HG03159 (cell line): ENCODE measurements at regions not wholly inside any gene's neighbourhood (a gene's known extent, or its start where the extent isn't known, plus 50 kb on each side); places are given as distances from the start of the nearest gene placed in this dataset.
"Not testable (repeated sequence)": the region's sequence is repeated elsewhere in the genome, so short reads cannot be mapped to it uniquely, and the experiment has no call there.

Experiments used
- ATAC-seq: cut with Tn5 transposase; IDR thresholded peaks from one replicate; pipeline ENCODE4 v1.9.1; 2021; ENCODE audit warnings: mild to moderate bottlenecking, moderate library complexity; ENCODE audit not compliant: unreplicated experiment

- ATAC-seq = no peak
These were observed 1063.5 kb upstream of the NUDT12 start for GRCh38 chr5:104626122-104626521.

DNA sequence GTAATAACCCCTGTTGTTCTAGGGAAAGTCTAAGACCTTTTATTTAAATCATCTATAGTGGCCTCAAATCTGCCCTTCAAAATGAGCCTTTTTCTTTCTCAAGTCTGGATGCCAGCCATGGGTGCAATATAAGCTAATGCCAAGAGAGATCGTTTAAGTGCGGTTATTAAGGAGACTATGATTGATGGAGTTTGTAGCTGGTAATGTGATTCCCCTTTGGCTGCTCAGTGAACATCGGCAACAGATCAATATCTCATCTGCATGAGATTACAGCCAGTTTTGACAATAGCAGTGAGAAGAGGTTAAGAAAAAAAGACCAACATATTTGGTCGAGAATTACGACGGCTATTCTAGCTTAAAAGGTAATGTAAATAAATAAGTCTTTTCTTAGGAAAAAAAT is 1049.4 kb upstream of the NUDT12 start:
- no peak for ATAC-seq

- ATAC-seq = no peak
These were observed 1048.7 kb upstream of the NUDT12 start for GRCh38 chr5:104611135-104611767.

GRCh38 chr5:104606258-104606829 is 1043.8 kb upstream of the NUDT12 start:
- no peak for ATAC-seq

- ATAC-seq = no peak
These were observed 1037.1 kb upstream of the NUDT12 start for GRCh38 chr5:104599726-104600125.

DNA sequence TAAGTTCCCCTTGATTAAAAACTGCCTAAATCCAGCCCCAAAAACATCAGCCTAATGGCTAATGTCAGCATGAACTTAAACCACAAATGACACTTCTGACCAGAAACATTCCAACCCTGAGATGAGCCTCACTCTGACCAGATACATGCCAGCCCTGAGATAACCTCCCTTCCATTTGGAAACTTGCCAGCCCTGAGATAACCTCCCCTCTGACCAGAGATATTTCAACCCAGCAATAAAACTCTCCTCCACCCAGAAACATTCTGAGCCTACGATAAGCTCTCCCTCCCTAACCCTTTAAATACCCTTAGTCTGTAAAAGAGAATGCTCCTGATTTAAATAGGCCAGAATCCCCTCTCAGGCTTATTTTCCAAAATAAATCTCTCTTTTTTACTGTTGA is 1035.7 kb upstream of the NUDT12 start:
- ATAC-seq = no peak

DNA sequence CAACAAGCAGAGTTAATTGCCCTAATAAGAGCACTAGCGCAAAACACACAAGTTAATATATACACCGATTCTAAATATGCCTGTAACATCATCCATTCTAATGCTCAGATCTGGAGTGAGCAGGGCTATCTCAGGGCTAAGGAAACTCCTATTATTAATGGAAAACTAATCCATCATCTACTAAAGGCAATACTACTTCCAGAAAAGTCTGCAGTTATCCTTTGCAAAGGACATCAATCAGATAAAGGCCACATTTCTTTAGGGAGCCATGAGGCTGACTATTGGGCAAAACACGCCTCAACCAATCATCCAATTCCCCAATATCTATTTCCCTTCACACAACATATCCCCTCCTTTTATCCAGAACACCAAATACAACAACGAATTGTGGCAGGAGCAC is 1032.3 kb upstream of the NUDT12 start:
- no peak for ATAC-seq

DNA sequence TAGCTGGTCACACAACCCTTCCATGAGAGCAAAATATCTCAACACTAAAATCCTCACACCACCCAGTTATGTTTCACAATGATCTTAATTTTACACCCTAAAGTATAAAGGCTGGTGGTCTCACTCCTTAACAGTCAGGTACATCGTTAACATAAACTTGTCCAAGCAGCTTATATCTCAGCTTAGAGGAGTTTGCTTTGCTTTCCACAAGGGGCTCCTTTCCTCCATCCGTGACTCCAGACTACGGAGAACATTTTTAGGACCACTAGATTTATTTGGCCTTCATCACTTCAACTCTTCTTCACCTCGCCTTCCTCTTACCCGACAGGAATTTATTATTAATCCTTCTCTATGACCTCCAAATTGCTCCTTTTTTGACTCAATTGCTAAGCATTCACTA is 1014.1 kb upstream of the NUDT12 start:
- ATAC-seq = no peak

GRCh38 chr5:104573949-104574709 is 1011.5 kb upstream of the NUDT12 start:
- ATAC-seq = no peak

DNA sequence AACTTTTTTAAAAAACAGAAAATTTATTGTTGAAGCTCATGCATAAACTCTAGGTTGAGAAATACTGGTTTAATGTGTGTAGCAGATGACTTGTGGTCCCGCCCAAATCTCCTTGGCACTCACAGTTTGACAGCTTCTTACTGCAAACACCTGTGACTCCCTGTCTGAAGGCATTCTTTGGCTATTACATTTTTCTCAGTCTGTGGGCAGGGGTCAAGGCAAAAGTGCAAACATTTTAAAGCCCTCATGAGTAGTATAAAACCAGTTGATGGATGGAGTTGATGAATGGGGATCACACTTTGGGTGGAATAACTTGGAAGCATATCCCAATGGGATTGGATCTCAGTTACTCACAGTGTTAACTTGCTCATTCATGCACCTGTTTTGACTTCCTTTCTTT is 1007.0 kb upstream of the NUDT12 start:
- ATAC-seq = no peak

- no peak for ATAC-seq
These were observed 1001.9 kb upstream of the NUDT12 start for GRCh38 chr5:104564530-104564929.

DNA sequence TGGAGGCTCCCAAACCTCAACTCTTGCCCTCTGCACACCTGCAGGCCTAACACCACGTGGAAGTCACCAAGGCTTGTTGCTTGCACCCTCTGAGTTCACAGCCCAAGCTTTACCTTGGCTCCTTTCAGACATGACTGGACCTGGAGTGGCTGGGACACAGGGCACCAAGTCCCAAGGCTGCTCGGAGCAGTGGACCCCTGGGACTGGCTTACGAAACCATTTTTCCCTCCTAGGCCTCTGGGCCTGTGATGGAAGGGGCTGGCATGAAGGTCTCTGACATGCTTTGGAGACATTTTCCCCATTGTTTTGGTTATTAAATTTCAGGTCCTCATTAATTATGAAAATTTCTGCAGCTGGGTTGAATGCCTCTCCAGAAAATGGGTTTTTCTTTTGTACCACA is 994.4 kb upstream of the NUDT12 start:
- no peak for ATAC-seq

DNA sequence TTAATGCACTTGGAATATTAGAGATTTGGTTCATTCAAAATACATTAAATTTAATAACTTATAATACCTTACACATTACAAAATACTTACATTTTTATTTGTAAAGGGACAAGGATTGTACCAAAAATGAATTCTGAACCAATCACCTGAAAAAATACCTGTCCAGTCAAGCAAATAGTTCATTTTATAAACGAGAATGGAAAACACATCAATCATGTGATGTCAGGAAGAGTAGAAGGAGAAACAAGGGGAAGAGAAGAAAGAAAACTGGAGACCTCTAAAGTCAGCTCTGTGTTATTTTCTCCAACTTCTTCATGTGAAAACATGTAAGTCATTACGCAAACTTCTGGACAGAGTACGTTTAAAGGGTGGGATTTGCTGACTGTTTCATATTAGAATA is 989.0 kb upstream of the NUDT12 start:
- ATAC-seq = no peak

GRCh38 chr5:104546871-104547270 is 984.3 kb upstream of the NUDT12 start:
- ATAC-seq = not testable (repeated sequence)

- ATAC-seq = no peak
These were observed 978.7 kb upstream of the NUDT12 start for GRCh38 chr5:104541141-104541785.

DNA sequence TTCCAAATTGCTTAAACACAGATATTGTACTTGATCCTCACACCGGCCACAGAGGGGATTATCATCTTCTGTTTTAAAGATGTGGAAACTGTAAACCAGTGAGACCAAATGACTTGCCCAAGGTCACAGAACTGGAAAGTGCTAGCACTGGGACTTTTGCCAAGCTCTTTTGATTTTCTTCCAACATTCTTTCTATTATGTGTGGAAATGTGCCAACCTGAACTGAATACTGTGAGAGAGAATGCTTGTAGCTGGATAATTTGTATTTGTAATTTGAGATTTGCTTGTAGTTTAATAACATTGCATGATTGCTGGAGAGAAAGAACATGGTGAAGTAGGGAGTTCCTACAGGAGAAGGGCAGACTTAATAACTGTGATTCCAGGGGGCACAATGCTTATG is 977.9 kb upstream of the NUDT12 start:
- ATAC-seq = no peak

DNA sequence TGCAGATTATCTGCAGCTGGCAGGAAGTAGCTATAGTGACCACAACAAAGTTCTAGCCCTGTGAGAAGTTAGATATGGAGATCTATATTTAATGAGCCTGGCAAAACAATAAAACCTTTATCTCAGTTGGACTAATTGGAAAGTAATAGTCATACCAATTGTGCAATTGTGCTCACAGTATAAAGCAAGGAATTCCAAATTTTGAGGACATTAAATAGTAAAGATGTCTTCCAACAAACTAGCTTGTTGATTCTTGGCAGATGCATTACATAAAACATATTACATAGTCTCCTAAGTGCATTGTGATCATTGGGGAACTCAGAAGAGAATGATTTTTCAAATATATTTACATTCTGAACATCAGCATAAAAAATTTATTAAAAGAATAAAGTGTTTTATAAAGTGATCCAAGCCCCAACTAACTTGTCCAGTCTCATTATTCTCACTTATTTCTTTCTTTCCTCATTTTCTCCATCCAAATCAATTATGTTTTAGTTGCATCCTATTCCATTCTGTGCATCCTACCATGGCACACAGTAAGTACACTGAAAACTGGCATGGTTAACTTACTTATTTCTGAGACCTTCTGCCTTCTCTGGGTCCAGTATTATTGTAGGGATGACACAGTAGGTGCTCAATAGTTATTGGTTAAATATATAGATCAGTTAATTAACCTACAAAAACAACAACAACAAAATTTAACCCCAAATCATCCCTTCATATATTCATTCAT is 977.2 kb upstream of the NUDT12 start:
- ATAC-seq = no peak

GRCh38 chr5:104538734-104539133 is 976.1 kb upstream of the NUDT12 start:
- ATAC-seq = no peak

DNA sequence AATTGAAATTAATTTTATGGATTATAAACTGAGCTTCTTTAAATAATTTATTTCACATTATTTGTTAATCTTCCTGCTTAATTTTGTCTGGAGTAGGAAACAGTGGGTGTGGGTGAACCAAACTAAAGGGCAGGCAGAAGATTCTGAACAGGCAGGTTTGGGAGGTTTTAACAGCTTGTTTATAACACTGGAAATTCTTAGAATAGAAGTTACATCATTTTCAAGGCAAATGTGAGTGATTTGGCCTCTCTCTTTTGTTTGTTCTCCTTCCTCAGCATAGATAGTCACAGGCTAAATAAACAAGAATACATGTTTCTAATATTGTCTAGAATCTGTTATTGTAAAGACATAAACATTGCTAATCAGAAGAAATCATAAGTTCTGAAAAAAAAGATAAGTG is 970.9 kb upstream of the NUDT12 start:
- no peak for ATAC-seq

GRCh38 chr5:104526866-104527265 is 964.3 kb upstream of the NUDT12 start:
- no peak for ATAC-seq

- ATAC-seq = no peak
These were observed 951.1 kb upstream of the NUDT12 start for GRCh38 chr5:104513640-104514072.
